NCI-H2227 (cell line): ENCODE measurements at regions not wholly inside any gene's neighbourhood (a gene's known extent, or its start where the extent isn't known, plus 50 kb on each side); places are given as distances from the start of the nearest gene placed in this dataset.

ENCODE experiments used
- DNase-seq: peaks from one replicate; lab custom pipeline; 2025; ENCODE audit not compliant: unreplicated experiment; lab: John Stamatoyannopoulos, UW

GRCh38 chr10:78184851-78185692, 151.4 kb downstream of the RPS24 start:
- DNase-seq: peak; percentile 69

GRCh38 chr10:78185693-78186055, 152.0 kb downstream of the RPS24 start:
- no peak for DNase-seq

DNA sequence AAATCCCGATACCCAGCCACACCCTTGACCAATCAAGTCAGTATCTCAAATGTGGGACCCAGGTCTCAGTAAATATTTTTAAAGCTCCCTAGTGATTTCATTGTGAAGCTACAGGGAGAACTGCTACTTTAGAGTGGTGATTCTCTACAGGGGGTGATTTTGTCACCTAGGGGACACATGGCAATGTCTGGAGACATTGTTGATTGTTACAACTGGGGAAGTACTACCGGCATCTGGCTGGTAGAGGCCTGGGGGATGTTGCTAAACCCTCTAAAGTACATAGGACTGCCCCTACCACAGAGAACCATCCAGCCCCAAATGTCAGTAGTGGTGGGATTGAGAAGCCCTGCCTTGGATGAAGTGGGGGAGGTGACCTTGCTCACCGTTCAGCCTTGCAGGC, 152.9 kb downstream of the RPS24 start:
- no peak for DNase-seq

DNA sequence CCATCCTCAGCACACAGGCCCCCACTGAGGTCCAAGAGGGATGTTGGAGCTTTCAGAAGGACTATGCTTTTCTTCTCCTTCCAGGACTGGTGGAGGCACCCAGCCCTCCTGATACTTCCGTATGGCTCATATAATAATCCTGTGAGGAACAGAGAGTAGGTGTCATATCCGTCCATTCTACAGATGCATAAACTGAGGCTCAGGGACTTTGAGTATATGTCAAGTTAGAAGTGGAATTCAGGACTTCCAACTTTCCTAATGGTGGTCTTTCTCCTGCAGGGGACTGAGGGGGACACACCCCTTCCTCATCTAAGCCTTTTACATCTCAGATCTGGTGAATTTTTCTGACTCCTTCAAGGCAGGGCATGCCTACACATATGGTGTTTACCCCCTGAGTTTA, 153.7 kb downstream of the RPS24 start:
- DNase-seq: no peak

GRCh38 chr10:78188446-78188845, 154.8 kb downstream of the RPS24 start:
- DNase-seq: no peak

DNA sequence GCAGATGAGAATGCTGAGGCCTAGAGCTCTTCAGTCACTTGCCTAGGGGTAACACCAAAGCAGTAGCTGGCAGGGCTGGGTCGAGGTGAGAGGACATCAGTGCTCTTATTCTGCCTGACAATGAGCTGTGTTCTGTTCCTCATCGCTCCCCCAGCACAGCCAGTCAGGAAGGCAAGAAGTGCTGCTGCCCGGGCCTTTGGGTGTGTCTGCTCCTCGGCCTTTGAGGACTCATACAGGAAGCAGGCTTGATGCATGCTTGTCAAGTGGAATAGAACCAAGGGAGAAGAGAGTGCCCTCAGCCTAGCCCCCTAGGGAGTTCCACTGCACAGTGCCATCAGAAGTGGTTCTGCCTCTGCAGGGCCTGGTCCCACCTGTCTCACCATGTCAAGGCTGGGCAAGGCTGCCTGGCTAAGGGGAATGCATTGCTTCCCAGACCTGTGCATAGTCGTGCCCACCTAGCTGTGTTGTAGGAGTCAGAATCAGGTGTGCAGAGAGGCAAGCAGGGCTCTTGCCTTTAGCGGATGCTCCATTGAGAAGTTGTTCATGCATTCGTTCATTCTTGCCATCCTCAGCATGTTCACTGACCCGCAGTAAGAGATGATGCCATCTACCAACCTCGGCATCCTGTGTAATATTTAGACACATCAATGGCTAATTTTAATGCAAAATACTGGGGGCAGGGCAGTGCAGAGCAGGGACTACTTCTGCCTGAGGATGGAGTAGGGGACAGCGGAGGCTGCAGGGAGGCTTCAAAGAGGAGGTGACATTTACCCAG, 156.6 kb downstream of the RPS24 start:
- DNase-seq: no peak

GRCh38 chr10:78191301-78191700, 157.6 kb downstream of the RPS24 start:
- no peak for DNase-seq

DNA sequence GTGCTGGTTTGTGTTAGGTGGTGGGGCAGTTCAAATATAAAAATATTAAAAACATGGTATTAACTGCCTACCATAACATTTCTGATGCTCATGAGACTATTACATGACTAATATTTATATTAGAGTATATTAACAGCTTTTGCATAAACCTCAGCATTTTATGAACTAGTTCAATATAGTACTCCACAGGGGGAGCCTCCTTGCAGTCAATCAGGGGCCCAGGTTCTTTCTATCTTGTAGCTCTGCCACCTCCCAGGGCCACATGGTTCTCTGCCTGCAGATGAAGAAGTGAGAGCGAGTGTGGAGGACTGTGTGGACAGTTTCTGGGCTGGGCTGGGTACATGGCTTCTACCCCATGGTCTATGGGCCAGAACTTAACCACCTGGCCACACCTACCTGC, 159.5 kb downstream of the RPS24 start:
- no peak for DNase-seq

- no peak for DNase-seq
Measured at GRCh38 chr10:78194050-78194449, 160.4 kb downstream of the RPS24 start.

DNA sequence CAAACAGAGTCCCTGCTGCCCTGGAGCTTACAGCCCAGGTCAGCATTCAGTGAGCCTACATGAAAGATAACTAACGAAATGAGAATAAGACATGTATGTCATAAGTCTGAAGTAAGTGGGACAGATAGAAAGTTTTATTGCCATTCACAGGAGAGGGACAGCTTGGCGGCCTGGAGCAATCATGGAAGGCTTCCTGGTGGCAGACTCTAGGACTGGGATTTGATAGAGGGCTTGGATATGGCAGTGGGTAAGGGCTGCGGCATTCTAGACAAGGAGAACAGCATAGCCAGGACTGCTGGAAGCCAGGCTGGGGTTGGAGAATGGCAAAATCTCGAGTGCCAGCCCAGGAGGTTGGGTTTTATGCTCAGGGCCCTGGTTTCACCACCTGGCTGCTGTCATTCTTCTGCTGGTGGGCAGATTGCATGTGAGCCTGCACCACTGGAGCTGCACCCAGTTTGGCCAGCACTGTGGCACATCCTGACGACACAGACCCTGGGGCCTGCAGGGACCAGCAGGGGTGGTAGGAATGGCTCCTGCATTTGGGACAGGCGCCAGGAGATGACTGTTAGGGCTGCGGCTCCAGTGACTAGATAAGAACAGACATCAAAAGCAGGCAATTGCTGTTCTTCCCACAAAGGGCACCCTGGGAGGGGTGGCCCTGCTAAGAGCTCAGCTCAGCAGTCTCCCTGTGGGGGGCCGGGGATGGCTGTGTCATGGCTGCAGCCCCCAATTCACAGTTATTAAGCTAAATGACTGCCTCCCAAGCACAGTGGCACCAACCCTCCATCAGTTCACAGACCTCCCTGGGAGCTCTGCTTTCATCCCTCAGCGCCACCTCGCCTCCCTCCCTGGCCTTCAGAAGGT, 161.1 kb downstream of the RPS24 start:
- peak; percentile 18 for DNase-seq

- DNase-seq: no peak
Measured at GRCh38 chr10:78196396-78196795, 162.7 kb downstream of the RPS24 start.

GRCh38 chr10:78196964-78197363, 163.3 kb downstream of the RPS24 start:
- no peak for DNase-seq

DNA sequence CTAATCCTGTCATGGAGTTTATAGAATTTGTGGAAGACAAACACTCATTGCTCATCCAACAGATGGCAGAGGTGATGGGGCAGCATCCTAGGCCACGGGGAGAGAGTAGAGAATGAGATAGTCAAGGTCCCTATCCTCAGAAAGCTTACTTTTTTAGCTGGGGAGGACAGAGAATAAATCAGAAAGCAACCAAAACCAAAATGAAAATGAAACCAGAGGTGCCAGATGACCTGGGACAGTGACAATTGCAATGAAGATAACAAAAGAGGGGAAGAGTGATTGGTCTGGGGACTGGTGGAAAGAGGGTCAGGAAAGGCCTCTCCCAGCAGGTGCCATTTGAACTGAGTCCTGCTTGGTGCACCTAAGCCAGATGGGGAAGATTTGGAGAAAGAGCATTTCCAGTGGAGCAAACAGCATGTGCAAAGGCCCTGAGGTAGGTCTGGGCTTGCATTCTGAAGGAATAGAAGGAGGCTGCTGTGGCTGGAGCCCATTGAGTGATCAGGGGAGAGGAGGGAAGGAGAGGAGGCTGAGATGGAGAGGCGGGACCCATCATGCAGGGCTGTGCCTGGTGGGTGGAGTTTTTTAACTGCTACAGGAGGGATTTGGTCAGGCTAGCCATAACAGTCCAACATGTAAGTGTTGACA, 164.1 kb downstream of the RPS24 start:
- DNase-seq: no peak

GRCh38 chr10:78199005-78199725, 165.5 kb downstream of the RPS24 start:
- no peak for DNase-seq

GRCh38 chr10:78199759-78200158, 166.1 kb downstream of the RPS24 start:
- no peak for DNase-seq

- no peak for DNase-seq
Measured at GRCh38 chr10:78200686-78201085, 167.0 kb downstream of the RPS24 start.

DNA sequence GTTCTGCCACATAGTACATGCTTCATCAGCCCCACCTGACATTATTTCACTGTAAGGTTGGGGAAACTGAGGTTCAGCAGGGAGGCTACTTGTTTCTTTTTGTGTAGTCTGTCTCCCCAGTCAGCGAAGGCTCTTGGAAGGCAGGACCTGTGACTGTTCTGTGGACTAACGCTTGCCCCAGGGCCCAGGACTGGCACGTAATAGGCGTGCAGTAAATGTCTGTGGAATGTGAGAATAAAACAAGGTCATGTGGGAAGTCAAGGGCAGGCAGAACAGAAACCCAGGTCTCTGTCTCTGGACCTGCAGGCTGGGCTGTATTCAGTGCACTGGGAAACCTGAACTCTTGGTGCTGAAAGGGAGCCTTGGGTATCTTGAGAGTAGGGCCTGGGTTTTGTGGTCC, 168.7 kb downstream of the RPS24 start:
- DNase-seq: no peak

GRCh38 chr10:78203915-78204818, 170.5 kb downstream of the RPS24 start:
- DNase-seq: peak; percentile 4

DNA sequence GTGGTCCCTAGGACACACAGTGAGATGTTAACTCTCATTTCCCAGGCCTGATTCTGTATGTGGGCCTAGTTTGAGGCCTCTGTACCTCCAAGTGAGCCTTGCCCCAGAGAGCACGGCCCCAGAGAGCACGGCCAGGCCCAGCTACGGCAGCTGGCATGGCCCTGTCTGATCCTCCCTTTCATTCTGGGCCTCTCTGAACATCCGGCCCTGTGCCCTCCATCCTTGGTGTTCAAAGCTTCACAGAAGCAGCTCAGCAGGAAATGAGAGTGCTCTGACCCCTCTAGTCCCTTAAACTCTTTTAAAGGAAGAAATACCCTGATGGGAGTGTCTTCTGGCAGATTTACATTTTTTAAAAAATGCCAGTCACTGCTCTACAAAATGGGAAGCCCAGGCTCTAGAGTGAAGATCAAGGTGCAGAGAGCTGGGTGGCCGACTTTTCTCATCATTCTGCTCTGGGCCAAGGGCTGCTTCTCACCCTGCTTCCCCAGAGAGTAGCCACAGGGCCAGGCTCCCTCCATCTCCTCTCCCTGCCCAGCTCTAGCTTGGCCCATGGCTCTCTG, 171.9 kb downstream of the RPS24 start:
- no peak for DNase-seq
